IMR-90 (cell line): ENCODE measurements at regions not wholly inside any gene's neighbourhood (a gene's known extent, or its start where the extent isn't known, plus 50 kb on each side); places are given as distances from the start of the nearest gene placed in this dataset.

ENCODE experiments used
- ATAC-seq: fragments of 200-7000 bp; cut with Tn5 transposase; 2 replicates; pipeline ENCODE4 v1.9.1; 2020; ENCODE audit warnings: low read depth, mild to moderate bottlenecking, moderate library complexity
- BruUV-seq: library from RNA; stranded (reverse); fragments of 400-500 nt; replicated peaks from 2 replicates; lab custom pipeline; 2021; lab: Mats Ljungman, UMichigan
- CTCF ChIA-PET: fragments of 300-600 bp; formaldehyde crosslinking; extraction: SDS; loops from one replicate; lab custom pipeline; 2021; ENCODE audit warnings: antibody characterized with exemption; lab: Yijun Ruan, JAX
- POLR2A ChIA-PET: fragments of 300-600 bp; sonication (Branson Sonifier 250); formaldehyde crosslinking; loops from one replicate; lab custom pipeline; 2022; ENCODE audit warnings: antibody characterized with exemption; ENCODE audit not compliant: unreplicated experiment; lab: Charles Lee
- DNase-seq: peaks from one replicate; pipeline ENCODE4 v3.0.0; 2013
- H2AFZ ChIP-seq: replicated peaks from 2 replicates; pipeline ENCODE3; 2013; ENCODE audit warnings: low read length, mild to moderate bottlenecking; ENCODE audit not compliant: poor library complexity
- H2AK5ac ChIP-seq: 2 replicates; pipeline ENCODE4 v1.6.1; 2013; ENCODE audit warnings: low read depth, low read length, inconsistent platforms
- H2AK9ac ChIP-seq: replicated peaks from 2 replicates; pipeline ENCODE3; 2013; ENCODE audit warnings: mild to moderate bottlenecking, low read depth, low read length, moderate library complexity; ENCODE audit not compliant: poor library complexity
- H2BK120ac ChIP-seq: 2 replicates; pipeline ENCODE4 v1.6.1; 2013; ENCODE audit warnings: low read depth, low read length, inconsistent platforms
- H2BK15ac ChIP-seq: 3 replicates; pipeline ENCODE4 v1.6.1; 2013; ENCODE audit warnings: low read depth, low read length, inconsistent platforms
- H2BK20ac ChIP-seq: 2 replicates; pipeline ENCODE4 v1.6.1; 2013; ENCODE audit warnings: low read depth, mild to moderate bottlenecking, inconsistent platforms, low read length, moderate library complexity
- H2BK5ac ChIP-seq: 2 replicates; pipeline ENCODE4 v1.6.1; 2013; ENCODE audit warnings: mild to moderate bottlenecking, low read depth, low read length, inconsistent platforms; ENCODE audit not compliant: poor library complexity, severe bottlenecking
- H3K14ac ChIP-seq: replicated peaks from 2 replicates; pipeline ENCODE4 v1.6.1; 2013; ENCODE audit warnings: low read depth, low read length, inconsistent platforms
- H3K18ac ChIP-seq: 2 replicates; pipeline ENCODE4 v1.6.1; 2013; ENCODE audit warnings: low read depth, low read length, control low read depth
- H3K23ac ChIP-seq: 2 replicates; pipeline ENCODE4 v1.6.1; 2013; ENCODE audit warnings: low read depth, low read length, inconsistent platforms
- H3K27ac ChIP-seq: 2 replicates; pipeline ENCODE4 v1.5.1; 2013; ENCODE audit warnings: mild to moderate bottlenecking, control low read depth, low read length; ENCODE audit not compliant: insufficient read depth
- H3K27me3 ChIP-seq: 2 replicates; pipeline ENCODE4 v1.6.1; 2013; ENCODE audit warnings: low read length; ENCODE audit not compliant: control insufficient read depth, insufficient read depth
- H3K36me3 ChIP-seq: 2 replicates; pipeline ENCODE4 v1.6.1; 2013; ENCODE audit warnings: low read length, mixed read lengths; ENCODE audit not compliant: control insufficient read depth, insufficient read depth
- H3K4ac ChIP-seq: 2 replicates; pipeline ENCODE4 v1.6.1; 2013; ENCODE audit warnings: low read depth, low read length, inconsistent platforms
- H3K4me1 ChIP-seq: 2 replicates; pipeline ENCODE4 v1.6.1; 2013; ENCODE audit warnings: low read length, mixed read lengths; ENCODE audit not compliant: control insufficient read depth, insufficient read depth
- H3K4me2 ChIP-seq: 2 replicates; pipeline ENCODE4 v1.6.1; 2013; ENCODE audit warnings: low read depth, mild to moderate bottlenecking, control low read depth, low read length, moderate library complexity
- H3K4me3 ChIP-seq: 2 replicates; pipeline ENCODE4 v1.5.1; 2013; ENCODE audit warnings: low read depth, mild to moderate bottlenecking, control low read depth, low read length, moderate library complexity; ENCODE audit not compliant: insufficient read depth
- H3K56ac ChIP-seq: 2 replicates; pipeline ENCODE4 v1.6.1; 2013; ENCODE audit warnings: low read length, inconsistent platforms; ENCODE audit not compliant: insufficient read depth; ENCODE audit errors: extremely low read depth
- H3K79me1 ChIP-seq, 2 experiments: 2 replicates each; pipeline ENCODE4 v1.6.1; 2013; ENCODE audit warnings: low read length in 2 of 2, inconsistent platforms in 1 of 2, low read depth in 1 of 2
- H3K9ac ChIP-seq: 2 replicates; pipeline ENCODE4 v1.6.1; 2013; ENCODE audit warnings: low read depth, low read length, control low read depth
- H3K9me1 ChIP-seq: 2 replicates; pipeline ENCODE4 v1.6.1; 2013; ENCODE audit warnings: low read length, inconsistent platforms; ENCODE audit not compliant: insufficient read depth
- H3K9me3 ChIP-seq: 2 replicates; pipeline ENCODE4 v1.6.1; 2013; ENCODE audit warnings: low read length; ENCODE audit not compliant: control insufficient read depth, insufficient read depth
- H4K20me1 ChIP-seq: 2 replicates; pipeline ENCODE4 v1.6.1; 2013; ENCODE audit warnings: low read length, inconsistent platforms; ENCODE audit not compliant: insufficient read depth
- H4K5ac ChIP-seq: 2 replicates; pipeline ENCODE4 v1.6.1; 2013; ENCODE audit warnings: mild to moderate bottlenecking, low read depth, low read length, control low read depth
- H4K8ac ChIP-seq, 2 experiments: 2 replicates each; pipeline ENCODE4 v1.6.1; 2013; ENCODE audit warnings: low read depth in 2 of 2, low read length in 2 of 2, control low read depth in 1 of 2, inconsistent platforms in 1 of 2
- H4K91ac ChIP-seq: 2 replicates; pipeline ENCODE4 v1.6.1; 2013; ENCODE audit warnings: low read depth, low read length, inconsistent platforms; ENCODE audit not compliant: insufficient read depth
- CHD1 ChIP-seq: IDR thresholded peaks from 2 replicates; pipeline ENCODE4 v1.6.1; 2012; ENCODE audit warnings: low read depth, low read length, improper control_type of control experiment
- NFE2L2 ChIP-seq: fragments of 150-350 bp; IDR thresholded peaks from 2 replicates; pipeline ENCODE4 v1.6.1; 2016; ENCODE audit warnings: low read depth, mild to moderate bottlenecking, low read length
- POLR2A ChIP-seq: IDR thresholded peaks from 2 replicates; pipeline ENCODE4 v1.6.1; 2012; ENCODE audit warnings: mild to moderate bottlenecking, low read depth, low read length
- RAD21 ChIP-seq: IDR thresholded peaks from 2 replicates; pipeline ENCODE4 v1.6.1; 2012; ENCODE audit warnings: low read length, improper control_type of control experiment
- RFX5 ChIP-seq: IDR thresholded peaks from 2 replicates; pipeline ENCODE4 v1.8.0; 2012; ENCODE audit warnings: low read depth, mild to moderate bottlenecking, low read length, moderate library complexity
- USF2 ChIP-seq: fragments of 150-350 bp; IDR thresholded peaks from 2 replicates; pipeline ENCODE4 v1.6.1; 2017; ENCODE audit warnings: mild to moderate bottlenecking, antibody characterized with exemption, low read length, low read depth
- WGBS, 2 experiments: methylation state at CpG; one replicate each; pipeline versions ENCODE4 v1.1.5 to v1.1.7; 2013; ENCODE audit warnings: missing lambda C conversion rate in 2 of 2; ENCODE audit not compliant: insufficient read length in 1 of 2; ENCODE audit errors: extremely low coverage in 2 of 2; 5-methylcytosine and 5-hydroxymethylcytosine counted together
- dilution Hi-C: fragments of 300-500 bp; cut with HindIII; formaldehyde crosslinking; loops from one replicate; pipeline ENCODE4 v1.14.3; 2018; ENCODE audit warnings: low sequenced_read_pairs; ENCODE audit not compliant: unreplicated experiment
- in situ Hi-C: fragments of 300-500 bp; cut with MboI; formaldehyde crosslinking; loops from 3 replicates; pipeline ENCODE4 v1.14.3; 2019; ENCODE audit warnings: low sequenced_read_pairs, inconsistent platforms, mixed read lengths
- intact Hi-C: fragments of 100-400 bp; cut with micrococcal nuclease; formaldehyde crosslinking; loops from 2 replicates; pipeline ENCODE4 v1.10.0; 2022

DNA sequence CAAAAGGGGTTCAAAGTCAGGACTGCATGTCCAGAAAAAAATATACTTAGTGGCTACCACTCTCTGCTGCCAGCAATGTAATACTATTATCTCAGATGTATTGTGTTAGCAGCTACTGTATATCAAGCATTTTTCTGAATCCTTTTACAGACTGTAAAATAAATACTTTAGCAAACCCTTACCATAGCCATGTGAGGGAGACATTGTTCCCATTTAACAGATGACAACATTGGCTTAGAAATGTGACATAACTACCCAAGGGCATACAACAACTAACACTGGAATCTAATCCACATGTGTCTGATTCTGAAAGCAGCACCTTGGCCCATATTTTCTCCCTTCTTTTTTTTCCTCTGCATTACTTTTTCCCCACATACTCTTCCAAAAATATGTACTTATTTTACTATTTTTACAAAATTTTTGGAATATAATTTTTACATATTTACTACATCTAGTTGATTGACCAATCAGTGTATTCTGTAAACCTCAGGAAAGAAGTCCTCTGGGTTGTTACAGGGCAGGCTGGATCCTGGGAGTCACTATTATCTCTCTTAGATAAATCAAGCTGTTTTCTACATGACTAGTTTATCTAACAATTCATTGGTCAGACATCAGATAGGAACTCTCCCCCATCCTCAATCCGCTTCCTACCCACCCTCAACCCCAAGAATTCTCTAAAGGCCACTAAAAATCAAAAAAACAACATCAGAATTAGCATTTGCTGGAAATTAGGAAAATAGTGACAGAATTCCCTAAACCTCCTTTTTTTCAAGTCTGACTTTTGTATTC lies 154.1 kb downstream of the BTG1 start:
- in situ Hi-C loops: no loop called here
- TF ChIP-seq CHD1: no peak
- TF ChIP-seq POLR2A: no peak
- no peak for TF ChIP-seq NFE2L2
- no peak for TF ChIP-seq RAD21
- TF ChIP-seq USF2: no peak
- TF ChIP-seq RFX5: no peak

More for the DNA sequence above, 154.1 kb downstream of the BTG1 start:
- H2AK5ac ChIP-seq: no peak overlapping the region
- no peak overlapping the region; the same call in none of the 2 replicates for H3K14ac ChIP-seq
- H4K5ac ChIP-seq: peak overlapping the region; percentile 21; the same call in 1 of the 2 replicates
- H3K9ac ChIP-seq: no peak overlapping the region
- POLR2A ChIA-PET: no interaction called here
- DNase-seq (no peak), ATAC-seq (0 out of 2 replicates have a peak, but pooled peaks have one; percentile 44)
- H2AFZ ChIP-seq: no peak overlapping the region
- no peaks in the 10 kb centered on the region for H3K27me3 ChIP-seq
- no peak overlapping the region for H3K56ac ChIP-seq
- WGBS, 2 experiments: no CpG with 5 or more reads among the region's 1 CpG
- CTCF ChIA-PET: no interaction called here
- peak overlapping the region; percentile 69; the same call in 1 of the 2 replicates for H3K27ac ChIP-seq
- peak overlapping the region; percentile 70; the same call in 1 of the 2 replicates for H2BK120ac ChIP-seq
- dilution Hi-C loops: no loop called here
- intact Hi-C loops: no loop called here
- H2BK5ac ChIP-seq: peak overlapping the region; percentile 44
- H4K20me1 ChIP-seq: no peaks in the 10 kb centered on the region
- H4K8ac ChIP-seq: peak overlapping the region in 1 of 2 experiments; percentile 52; a peak in 1 of 4 replicates
- H3K4me1 ChIP-seq: peaks cover 8% of the 10 kb centered on the region
- H3K36me3 ChIP-seq: no peaks in the 10 kb centered on the region
- H2BK20ac ChIP-seq: peak overlapping the region; percentile 83; the same call in 1 of the 2 replicates
- 0 out of 2 replicates have a peak, but pooled peaks cover 2% of the 10 kb centered on the region for H3K9me1 ChIP-seq
- no peaks in the 10 kb centered on the region for H3K9me3 ChIP-seq
- no peak overlapping the region for H2AK9ac ChIP-seq
- H3K4ac ChIP-seq: peak overlapping the region; percentile 70; the same call in 1 of the 2 replicates
- H3K79me1 ChIP-seq: no peaks in the 10 kb centered on the region
- H2BK15ac ChIP-seq: peak overlapping the region; percentile 39; the same call in 1 of the 3 replicates
- H3K23ac ChIP-seq: peak overlapping the region; percentile 10; the same call in 1 of the 2 replicates
- H3K4me3 ChIP-seq: no peak overlapping the region
- BruUV-seq: no TSS peak
- H3K18ac ChIP-seq: peak overlapping the region; percentile 61; the same call in 1 of the 2 replicates
- H4K91ac ChIP-seq: no peak overlapping the region
- H3K4me2 ChIP-seq: no peak overlapping the region
